ENCODE measurements at regions not wholly inside any gene's neighbourhood (a gene's known extent, or its start where the extent isn't known, plus 50 kb on each side); places are given as distances from the start of the nearest gene placed in this dataset.

- TF ChIP-seq CTCF (IDR thresholded peaks at IDR 0.05), result no peak
- no peak for TF ChIP-seq POLR2A (IDR thresholded peaks at IDR 0.05)
These were observed 1149.0 kb downstream of the EPHA7 start for GRCh38 chr6:92270365-92270764.

All from thyroid gland (tissue), 4 donors.